Stimulated activated naive B cell treated with anti-CD40 and anti-IgM and Interleukin-4, amounts not matched to agents 10 μg/mL and 1 μg/mL and 100 μg/mL, for 72 hours (primary cell): ENCODE measurements at regions not wholly inside any gene's neighbourhood (a gene's known extent, or its start where the extent isn't known, plus 50 kb on each side); places are given as distances from the start of the nearest gene placed in this dataset.
"Not testable (repeated sequence)": the region's sequence is repeated elsewhere in the genome, so short reads cannot be mapped to it uniquely, and the experiment has no call there.

Source experiments
- ATAC-seq, 2 donors: fragments of 150-1000 bp; cut with Tn5 transposase; replicated peaks; 2 replicates each; pipeline ENCODE4 v1.10.0; 2021; ENCODE audit warnings: moderate library complexity in 1 of 2
- DNase-seq: peaks from one replicate; pipeline ENCODE4 v3.0.0; 2021
- H3K27ac Mint-ChIP-seq: one replicate; pipeline ENCODE4 v1.8.0; 2022; ENCODE audit warnings: mild to moderate bottlenecking, mixed read lengths
- H3K27me3 Mint-ChIP-seq, 2 donors: one replicate each; pipeline ENCODE4 v1.8.0; 2022; ENCODE audit warnings: mixed read lengths in 2 of 2
- H3K36me3 Mint-ChIP-seq, 2 donors: one replicate each; pipeline ENCODE4 v1.8.0; 2022; ENCODE audit warnings: mixed read lengths in 2 of 2, mild to moderate bottlenecking in 1 of 2
- H3K4me1 Mint-ChIP-seq, 2 donors: one replicate each; pipeline ENCODE4 v1.8.0; 2022; ENCODE audit warnings: mixed read lengths in 2 of 2, mild to moderate bottlenecking in 1 of 2
- H3K4me3 Mint-ChIP-seq, 2 donors: one replicate each; pipeline ENCODE4 v1.8.0; 2022; ENCODE audit warnings: mild to moderate bottlenecking in 2 of 2, mixed read lengths in 2 of 2, moderate library complexity in 1 of 2
- H3K9me3 Mint-ChIP-seq, 2 donors: one replicate each; pipeline ENCODE4 v1.8.0; 2022; ENCODE audit warnings: mixed read lengths in 2 of 2, mild to moderate bottlenecking in 1 of 2

DNA sequence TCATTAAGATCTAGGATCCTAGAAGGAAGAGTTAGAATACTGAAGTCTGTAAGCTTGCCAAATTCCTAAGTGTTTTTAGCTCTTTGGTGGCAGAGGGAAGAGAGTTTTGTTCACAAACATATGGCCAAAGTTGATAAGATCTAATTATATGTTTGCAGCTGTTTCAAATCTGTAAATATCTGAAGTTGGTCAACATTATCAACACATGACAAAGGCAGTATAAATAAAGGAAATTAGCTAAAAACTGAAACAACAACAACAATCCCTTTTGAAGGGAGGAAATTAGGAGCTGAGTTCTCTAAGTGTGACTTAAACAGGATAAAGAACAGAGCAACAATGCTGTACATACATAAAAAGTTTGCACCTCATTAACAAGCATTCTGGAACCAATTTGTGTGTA lies 208.7 kb downstream of the KCNJ2 start:
- ATAC-seq (no peak), DNase-seq (no peak)
- H3K27ac Mint-ChIP-seq, result no peak overlapping the region
- H3K9me3 Mint-ChIP-seq, result peaks cover 3 to 7% of the 10 kb centered on the region in 2 donors
- no peaks in the 10 kb centered on the region for H3K27me3 Mint-ChIP-seq
- no peaks in the 10 kb centered on the region for H3K4me1 Mint-ChIP-seq
- H3K36me3 Mint-ChIP-seq, result no peaks in the 10 kb centered on the region
- no peak overlapping the region for H3K4me3 Mint-ChIP-seq

GRCh38 chr17:70379945-70380344 lies 210.6 kb downstream of the KCNJ2 start:
- no peaks in the 10 kb centered on the region for H3K27me3 Mint-ChIP-seq

DNA sequence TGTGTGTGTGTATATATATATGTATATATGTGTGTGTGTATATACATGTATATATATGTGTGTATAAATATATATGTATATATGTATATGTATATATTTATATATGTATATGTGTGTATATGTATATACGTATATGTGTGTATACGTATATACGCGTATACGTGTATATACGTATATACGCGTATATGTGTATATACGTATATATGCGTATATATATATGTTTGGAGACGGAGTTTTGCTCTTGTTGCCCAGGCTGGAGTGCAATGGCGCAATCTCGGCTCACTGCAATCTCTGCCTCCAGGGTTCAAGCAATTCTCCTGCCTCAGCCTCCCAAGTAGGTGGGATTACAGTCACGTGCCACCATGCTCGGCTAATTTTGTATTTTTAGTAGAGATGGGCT lies 212.6 kb downstream of the KCNJ2 start:
- not testable (repeated sequence) for H3K36me3 Mint-ChIP-seq, H3K27ac Mint-ChIP-seq, H3K9me3 Mint-ChIP-seq, ATAC-seq, H3K4me1 Mint-ChIP-seq, H3K4me3 Mint-ChIP-seq, DNase-seq, H3K27me3 Mint-ChIP-seq

More at GRCh38 chr17:70379945-70380344, 210.6 kb downstream of the KCNJ2 start:
- no peak for ATAC-seq
- no peaks in the 10 kb centered on the region for H3K4me1 Mint-ChIP-seq
- H3K9me3 Mint-ChIP-seq, result no peaks in the 10 kb centered on the region
- H3K36me3 Mint-ChIP-seq, result no peaks in the 10 kb centered on the region
- no peak for DNase-seq
- no peak overlapping the region for H3K27ac Mint-ChIP-seq
- no peak overlapping the region for H3K4me3 Mint-ChIP-seq

- DNase-seq (no peak), ATAC-seq (no peak)
- Mint-ChIP-seq H3K36me3 (no peaks in the 10 kb centered on the region), H3K27ac (no peak overlapping the region), H3K4me1 (no peaks in the 10 kb centered on the region), H3K9me3 (peaks cover 0 to 1% of the 10 kb centered on the region in 2 donors), H3K27me3 (no peaks in the 10 kb centered on the region), H3K4me3 (no peak overlapping the region)
Measured at GRCh38 chr17:70388326-70388725, 219.0 kb downstream of the KCNJ2 start.

- ATAC-seq, H3K36me3 Mint-ChIP-seq, H3K27ac Mint-ChIP-seq, H3K27me3 Mint-ChIP-seq, H3K9me3 Mint-ChIP-seq, DNase-seq, H3K4me3 Mint-ChIP-seq, H3K4me1 Mint-ChIP-seq: not testable (repeated sequence)
Measured at GRCh38 chr17:70389232-70389757, 220.0 kb downstream of the KCNJ2 start.

DNA sequence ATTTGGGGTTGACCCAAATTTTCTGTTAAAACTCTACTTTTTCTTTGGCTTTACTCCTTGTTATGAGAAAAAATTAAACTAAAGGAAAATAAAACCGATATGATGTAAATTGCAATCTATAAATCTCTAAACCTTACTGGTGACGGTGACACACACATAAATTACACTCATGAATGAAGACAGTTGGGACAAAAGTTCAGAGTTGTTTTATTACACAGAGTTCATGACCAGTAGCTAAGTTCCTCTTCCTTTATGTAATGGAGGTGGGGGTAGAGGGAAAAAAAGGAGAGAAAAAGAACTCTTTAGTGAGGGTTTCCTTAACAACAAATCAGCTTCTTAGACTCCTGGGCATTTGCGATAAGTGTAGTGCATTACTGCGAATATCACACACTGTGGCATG lies 220.7 kb downstream of the KCNJ2 start:
- Mint-ChIP-seq H3K4me1 (no peaks in the 10 kb centered on the region), H3K4me3 (no peak overlapping the region), H3K9me3 (peaks cover 0 to 1% of the 10 kb centered on the region in 2 donors), H3K27ac (no peak overlapping the region), H3K36me3 (no peaks in the 10 kb centered on the region), H3K27me3 (no peaks in the 10 kb centered on the region)
- ATAC-seq (no peak), DNase-seq (no peak)

DNA sequence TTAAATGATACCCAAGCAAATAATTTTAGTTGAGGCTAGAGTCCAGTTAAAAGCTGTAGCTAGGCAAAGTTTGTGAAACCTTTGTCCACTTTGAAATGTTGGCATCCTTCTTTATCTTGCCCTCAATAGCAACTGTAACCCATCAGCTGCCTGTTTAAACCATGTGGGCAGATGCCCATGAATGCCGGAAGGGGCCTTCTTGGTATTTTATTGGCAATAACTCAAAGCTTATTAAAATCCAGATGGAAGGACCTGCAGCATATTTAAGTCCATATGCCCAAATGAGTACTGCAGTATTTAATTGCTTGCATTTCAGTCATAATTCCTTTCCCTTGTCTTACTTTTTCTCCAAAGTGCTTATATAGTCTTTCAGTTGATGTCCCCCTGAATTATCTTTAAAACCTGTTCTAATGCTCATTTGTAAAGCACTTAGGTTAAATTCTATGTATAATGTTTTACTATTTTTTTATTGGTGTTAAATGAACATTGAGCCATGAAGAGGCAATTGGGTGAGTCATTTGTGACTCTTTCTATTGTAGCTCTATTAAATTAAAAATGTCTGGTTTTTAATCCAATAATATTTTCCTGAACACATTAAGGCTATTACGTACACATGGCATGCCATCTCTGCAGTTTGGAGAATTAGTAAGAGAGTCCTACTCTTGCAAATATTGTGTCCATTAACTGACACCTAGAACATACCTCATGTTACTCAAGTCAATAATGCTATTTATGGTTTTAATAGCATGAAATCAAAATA lies 225.3 kb downstream of the KCNJ2 start:
- Mint-ChIP-seq H3K4me3 (no peak overlapping the region), H3K27me3 (no peaks in the 10 kb centered on the region), H3K27ac (no peak overlapping the region), H3K4me1 (no peaks in the 10 kb centered on the region), H3K36me3 (peaks cover 0 to 2% of the 10 kb centered on the region in 2 donors), H3K9me3 (peaks cover 4 to 7% of the 10 kb centered on the region in 2 donors)
- ATAC-seq (no peak), DNase-seq (no peak)

DNA sequence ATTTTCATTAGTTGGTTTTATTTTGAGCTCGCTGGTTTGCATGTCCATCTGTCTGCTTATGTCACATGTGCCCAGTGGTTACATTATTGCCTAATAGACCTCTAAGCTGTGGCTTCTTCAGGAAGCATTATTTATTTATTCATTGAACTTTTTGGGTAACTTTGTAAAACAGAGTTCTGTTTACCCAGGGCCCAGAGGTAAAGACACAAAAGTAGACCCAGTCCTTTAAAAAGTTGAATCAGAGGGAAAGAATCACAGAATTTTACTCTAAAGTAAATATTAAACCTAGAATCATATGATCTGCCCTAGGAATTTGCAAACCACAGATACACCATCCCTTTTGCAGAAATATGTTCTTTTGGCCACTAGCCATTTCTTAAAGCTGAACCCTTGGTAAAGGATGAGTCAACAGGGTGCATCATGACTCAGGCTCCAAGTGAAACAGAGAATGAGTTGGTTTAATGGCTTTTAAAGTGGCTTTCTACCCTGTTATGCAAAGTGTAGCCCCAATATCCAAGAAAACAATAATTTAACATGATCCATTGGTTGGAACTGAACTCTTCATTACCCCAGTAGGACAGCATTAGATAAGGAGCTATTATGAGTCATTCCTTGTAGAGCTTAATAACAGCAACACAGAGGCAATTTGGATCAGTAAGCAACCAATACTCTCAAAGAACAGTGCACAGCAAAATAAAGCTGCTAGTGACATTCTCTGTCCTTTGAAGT lies 236.3 kb downstream of the KCNJ2 start:
- Mint-ChIP-seq H3K4me1 (no peaks in the 10 kb centered on the region), H3K27ac (no peak overlapping the region), H3K27me3 (no peaks in the 10 kb centered on the region), H3K4me3 (no peak overlapping the region), H3K36me3 (no peaks in the 10 kb centered on the region), H3K9me3 (peaks cover 0 to 1% of the 10 kb centered on the region in 2 donors)
- DNase-seq, result no peak
- no peak for ATAC-seq

DNA sequence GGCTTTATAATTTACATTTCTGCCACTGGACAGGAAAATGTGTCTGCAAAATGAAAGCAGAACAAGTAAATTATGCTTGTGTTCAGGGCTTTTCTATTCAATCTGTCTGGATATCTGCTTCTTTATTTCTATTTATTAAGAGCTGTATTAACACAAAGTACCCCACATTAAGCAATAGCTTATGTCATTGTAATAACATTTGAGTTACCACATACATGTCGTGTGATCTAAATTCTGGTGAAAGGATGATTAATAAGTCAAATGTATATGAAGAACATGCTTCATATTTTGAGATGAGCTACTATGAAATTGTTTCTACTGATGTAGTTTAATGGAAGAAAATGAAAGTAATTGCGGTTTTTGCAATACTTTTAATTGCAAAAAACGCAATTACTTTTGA lies 238.2 kb downstream of the KCNJ2 start:
- no peaks in the 10 kb centered on the region for H3K36me3 Mint-ChIP-seq
- no peak overlapping the region for H3K4me3 Mint-ChIP-seq
- H3K4me1 Mint-ChIP-seq, result no peaks in the 10 kb centered on the region
- ATAC-seq, result no peak
- H3K27me3 Mint-ChIP-seq, result no peaks in the 10 kb centered on the region
- H3K27ac Mint-ChIP-seq, result no peak overlapping the region
- H3K9me3 Mint-ChIP-seq, result no peaks in the 10 kb centered on the region
- DNase-seq, result no peak

GRCh38 chr17:70408768-70409167 lies 239.4 kb downstream of the KCNJ2 start:
- H3K4me3 Mint-ChIP-seq, result no peak overlapping the region
- H3K27me3 Mint-ChIP-seq, result no peaks in the 10 kb centered on the region

GRCh38 chr17:70414300-70414699 lies 245.0 kb downstream of the KCNJ2 start:
- no peak for DNase-seq
- Mint-ChIP-seq H3K36me3 (no peaks in the 10 kb centered on the region), H3K4me1 (no peaks in the 10 kb centered on the region), H3K27ac (no peak overlapping the region), H3K4me3 (no peak overlapping the region), H3K9me3 (no peaks in the 10 kb centered on the region), H3K27me3 (no peaks in the 10 kb centered on the region)
- no peak for ATAC-seq

More at GRCh38 chr17:70408768-70409167, 239.4 kb downstream of the KCNJ2 start:
- DNase-seq, result no peak
- Mint-ChIP-seq H3K36me3 (no peaks in the 10 kb centered on the region), H3K9me3 (no peaks in the 10 kb centered on the region), H3K27ac (no peak overlapping the region), H3K4me1 (no peaks in the 10 kb centered on the region)
- no peak for ATAC-seq

- peaks cover 0 to 6% of the 10 kb centered on the region in 2 donors for H3K27me3 Mint-ChIP-seq
- H3K27ac Mint-ChIP-seq, result no peak overlapping the region
- no peaks in the 10 kb centered on the region for H3K9me3 Mint-ChIP-seq
- ATAC-seq (no peak), DNase-seq (no peak)
- H3K36me3 Mint-ChIP-seq, result no peaks in the 10 kb centered on the region
- no peak overlapping the region for H3K4me3 Mint-ChIP-seq
- peaks cover 3 to 12% of the 10 kb centered on the region in 2 donors for H3K4me1 Mint-ChIP-seq
Measured at GRCh38 chr17:70420861-70421445, 251.6 kb downstream of the KCNJ2 start.

GRCh38 chr17:70422862-70423261 lies 253.5 kb downstream of the KCNJ2 start:
- Mint-ChIP-seq H3K36me3 (no peaks in the 10 kb centered on the region), H3K4me3 (no peak overlapping the region), H3K27me3 (peaks cover 0 to 9% of the 10 kb centered on the region in 2 donors), H3K9me3 (no peaks in the 10 kb centered on the region), H3K4me1 (peaks cover 3 to 12% of the 10 kb centered on the region in 2 donors), H3K27ac (no peak overlapping the region)
- DNase-seq, result no peak
- no peak for ATAC-seq

- DNase-seq (no peak), ATAC-seq (no peak)
- H3K4me1 Mint-ChIP-seq, result peaks cover 3 to 12% of the 10 kb centered on the region in 2 donors
- H3K27me3 Mint-ChIP-seq, result peaks cover 0 to 9% of the 10 kb centered on the region in 2 donors
- H3K9me3 Mint-ChIP-seq, result no peaks in the 10 kb centered on the region
- H3K27ac Mint-ChIP-seq, result no peak overlapping the region
- no peaks in the 10 kb centered on the region for H3K36me3 Mint-ChIP-seq
- H3K4me3 Mint-ChIP-seq, result no peak overlapping the region
Measured at GRCh38 chr17:70423562-70423961, 254.2 kb downstream of the KCNJ2 start.
